Esophagus squamous epithelium (tissue), 4 donors: ENCODE measurements at regions not wholly inside any gene's neighbourhood (a gene's known extent, or its start where the extent isn't known, plus 50 kb on each side); places are given as distances from the start of the nearest gene placed in this dataset.

ENCODE experiments used
- POLR2A ChIP-seq, 4 donors: fragments of 450-650 bp; IDR thresholded peaks; one replicate each; pipeline ENCODE4 v1.6.1; 2017; ENCODE audit warnings: antibody characterized with exemption in 4 of 4, mild to moderate bottlenecking in 4 of 4, moderate library complexity in 3 of 4
- TF ChIP-seq, protein P1 (sequence below), 6 experiments: fragments of 450-650 bp in 4 of 6; fragments of 200-600 bp in 2 of 6; sonication (generic) in 2 of 6; IDR thresholded peaks; one replicate each; pipeline ENCODE4 v1.5.1; 2016 to 2019; ENCODE audit warnings: antibody characterized with exemption in 6 of 6, mild to moderate bottlenecking in 4 of 6, moderate library complexity in 4 of 6

DNA sequence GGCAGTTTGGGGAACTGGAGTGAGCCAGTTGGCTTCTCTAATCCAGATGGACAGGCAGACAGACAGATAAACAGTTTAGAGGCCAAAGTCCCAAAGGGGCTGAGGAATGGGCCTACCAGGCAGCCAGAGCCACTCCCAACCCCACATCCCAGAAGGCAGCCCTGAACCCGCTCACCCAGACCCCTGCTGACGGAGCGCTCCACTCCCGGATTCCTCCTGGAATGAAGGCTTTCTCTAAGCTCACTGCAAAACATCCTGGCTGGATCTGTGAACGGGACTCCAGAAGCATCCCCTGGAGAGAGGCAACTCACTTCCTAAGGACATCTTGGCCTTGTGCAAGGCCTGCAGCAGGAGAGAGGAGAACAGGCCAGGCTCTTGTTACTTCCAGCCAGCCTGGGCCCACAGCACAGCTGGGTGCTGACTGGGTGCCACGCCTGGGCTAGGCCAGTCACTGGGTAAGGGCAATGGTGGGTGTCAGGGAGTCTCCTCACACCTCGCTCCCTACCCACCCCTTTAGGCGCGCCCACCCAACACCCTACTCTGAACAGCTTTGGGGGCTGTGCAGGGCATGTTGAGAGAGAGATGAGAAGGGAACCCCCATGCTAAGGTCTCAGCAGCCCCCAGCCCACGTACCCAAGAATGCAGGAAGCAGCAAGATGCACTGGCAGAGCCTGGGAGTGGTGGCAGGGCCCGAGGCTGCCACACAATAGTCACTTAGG is 168.6 kb upstream of the ZMIZ1 start:
- TF ChIP-seq, protein P1, sequence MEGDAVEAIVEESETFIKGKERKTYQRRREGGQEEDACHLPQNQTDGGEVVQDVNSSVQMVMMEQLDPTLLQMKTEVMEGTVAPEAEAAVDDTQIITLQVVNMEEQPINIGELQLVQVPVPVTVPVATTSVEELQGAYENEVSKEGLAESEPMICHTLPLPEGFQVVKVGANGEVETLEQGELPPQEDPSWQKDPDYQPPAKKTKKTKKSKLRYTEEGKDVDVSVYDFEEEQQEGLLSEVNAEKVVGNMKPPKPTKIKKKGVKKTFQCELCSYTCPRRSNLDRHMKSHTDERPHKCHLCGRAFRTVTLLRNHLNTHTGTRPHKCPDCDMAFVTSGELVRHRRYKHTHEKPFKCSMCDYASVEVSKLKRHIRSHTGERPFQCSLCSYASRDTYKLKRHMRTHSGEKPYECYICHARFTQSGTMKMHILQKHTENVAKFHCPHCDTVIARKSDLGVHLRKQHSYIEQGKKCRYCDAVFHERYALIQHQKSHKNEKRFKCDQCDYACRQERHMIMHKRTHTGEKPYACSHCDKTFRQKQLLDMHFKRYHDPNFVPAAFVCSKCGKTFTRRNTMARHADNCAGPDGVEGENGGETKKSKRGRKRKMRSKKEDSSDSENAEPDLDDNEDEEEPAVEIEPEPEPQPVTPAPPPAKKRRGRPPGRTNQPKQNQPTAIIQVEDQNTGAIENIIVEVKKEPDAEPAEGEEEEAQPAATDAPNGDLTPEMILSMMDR (IDR thresholded peaks at IDR 0.05): no peak
- no peak for TF ChIP-seq POLR2A (IDR thresholded peaks at IDR 0.05)
